Tibial nerve (tissue), 3 donors: ENCODE measurements at regions not wholly inside any gene's neighbourhood (a gene's known extent, or its start where the extent isn't known, plus 50 kb on each side); places are given as distances from the start of the nearest gene placed in this dataset.

Experiments used
- CTCF ChIP-seq, 5 experiments: fragments of 200-600 bp in 3 of 5; fragments of 450-650 bp in 2 of 5; sonication (generic) in 3 of 5; IDR thresholded peaks; one replicate each; pipeline ENCODE4 v1.5.1; 2016 to 2019; ENCODE audit warnings: antibody characterized with exemption in 5 of 5, mild to moderate bottlenecking in 3 of 5, moderate library complexity in 2 of 5
- POLR2A ChIP-seq, 2 donors: fragments of 450-650 bp; IDR thresholded peaks; one replicate each; pipeline ENCODE4 v1.6.1; 2017; ENCODE audit warnings: antibody characterized with exemption in 2 of 2, mild to moderate bottlenecking in 2 of 2, moderate library complexity in 2 of 2

- TF ChIP-seq CTCF (IDR thresholded peaks at IDR 0.05) (no peak), POLR2A (IDR thresholded peaks at IDR 0.05) (no peak)
Measured at GRCh38 chr7:156380261-156380660, 260.3 kb upstream of the RNF32 start.
